HG03103 (cell line): ENCODE measurements at regions not wholly inside any gene's neighbourhood (a gene's known extent, or its start where the extent isn't known, plus 50 kb on each side); places are given as distances from the start of the nearest gene placed in this dataset.

Source experiments
- ATAC-seq: cut with Tn5 transposase; IDR thresholded peaks from one replicate; pipeline ENCODE4 v1.9.1; 2021; ENCODE audit warnings: low read depth; ENCODE audit not compliant: unreplicated experiment

GRCh38 chr2:129273266-129274037 lies 706.0 kb upstream of the RAB6C start:
- ATAC-seq: no peak

GRCh38 chr2:129274038-129274415 lies 705.4 kb upstream of the RAB6C start:
- no peak for ATAC-seq

GRCh38 chr2:129274918-129275317 lies 704.5 kb upstream of the RAB6C start:
- no peak for ATAC-seq

- ATAC-seq: no peak
These were observed 703.8 kb upstream of the RAB6C start for GRCh38 chr2:129275706-129276105.

GRCh38 chr2:129276978-129277584 lies 702.4 kb upstream of the RAB6C start:
- ATAC-seq: no peak

GRCh38 chr2:129277585-129277981 lies 701.9 kb upstream of the RAB6C start:
- ATAC-seq: no peak

GRCh38 chr2:129281791-129282530 lies 697.5 kb upstream of the RAB6C start:
- no peak for ATAC-seq

- no peak for ATAC-seq
These were observed 694.5 kb upstream of the RAB6C start for GRCh38 chr2:129285012-129285411.

- no peak for ATAC-seq
These were observed 686.1 kb upstream of the RAB6C start for GRCh38 chr2:129293326-129293725.

GRCh38 chr2:129296396-129296795 lies 683.1 kb upstream of the RAB6C start:
- ATAC-seq: no peak

GRCh38 chr2:129296806-129297205 lies 682.7 kb upstream of the RAB6C start:
- ATAC-seq: no peak

- no peak for ATAC-seq
These were observed 682.0 kb upstream of the RAB6C start for GRCh38 chr2:129297430-129297829.

- no peak for ATAC-seq
These were observed 680.1 kb upstream of the RAB6C start for GRCh38 chr2:129299338-129299737.

- ATAC-seq: no peak
These were observed 679.7 kb upstream of the RAB6C start for GRCh38 chr2:129299756-129300155.

GRCh38 chr2:129300456-129300855 lies 679.0 kb upstream of the RAB6C start:
- no peak for ATAC-seq

GRCh38 chr2:129301431-129301913 lies 678.0 kb upstream of the RAB6C start:
- ATAC-seq: no peak

GRCh38 chr2:129302106-129302505 lies 677.4 kb upstream of the RAB6C start:
- ATAC-seq: no peak

- ATAC-seq: no peak
These were observed 676.8 kb upstream of the RAB6C start for GRCh38 chr2:129302561-129303183.

- ATAC-seq: no peak
These were observed 665.3 kb upstream of the RAB6C start for GRCh38 chr2:129314120-129314519.

GRCh38 chr2:129318581-129319421 lies 660.7 kb upstream of the RAB6C start:
- ATAC-seq: no peak
